ENCODE measurements at regions not wholly inside any gene's neighbourhood (a gene's known extent, or its start where the extent isn't known, plus 50 kb on each side); places are given as distances from the start of the nearest gene placed in this dataset.

- 1% methylated on average over 11 of the region's 14 CpGs for WGBS (ENCODE audit: insufficient coverage, low coverage, missing lambda C conversion rate)
- no peak for ATAC-seq
- ChIA-PET CTCF (ENCODE audit: low intra/inter-chr PET ratio) (no interaction called here), POLR2A (interaction anchor here (1.0 kb wide), 1 partner anchor 10 kb away, joined by 3 read pairs; no protein-coding TSS in a partner anchor)
- FAIRE-seq: no peak
- Histone ChIP-seq H3K27me3 (ENCODE audit: control insufficient read depth in 2 of 2, insufficient read depth in 2 of 2, low read length in 2 of 2) (peaks cover 0 to 11% of the 10 kb centered on the region in 2 experiments; a peak in 1 of 5 replicates), H3K4me2 (ENCODE audit: insufficient read depth, low read length) (no peak overlapping the region), H3K36me3 (ENCODE audit: control insufficient read depth, insufficient read depth, low read length) (no peaks in the 10 kb centered on the region), H2AFZ (ENCODE audit: low read depth, low read length) (no peak overlapping the region), H3K4me1 (replicated peaks in 1 of 2; ENCODE audit: control insufficient read depth in 2 of 2, insufficient read depth in 2 of 2, low read length in 2 of 2) (no peaks in the 10 kb centered on the region), H3K9me3 (replicated peaks; ENCODE audit: control insufficient read depth, insufficient read depth, low read depth, low read length) (no peaks in the 10 kb centered on the region), H3K4me3 (no peak overlapping the region), H4K20me1 (replicated peaks; ENCODE audit: control insufficient read depth, insufficient read depth, low read length) (no peaks in the 10 kb centered on the region), H3K9ac (ENCODE audit: insufficient read depth in 1 of 2, low read depth in 2 of 2, low read length in 2 of 2) (no peak overlapping the region), H3K9me1 (ENCODE audit: control insufficient read depth, insufficient read depth, low read length) (no peaks in the 10 kb centered on the region), H3K27ac (ENCODE audit: extremely low read depth, low read depth, low read length) (no peak overlapping the region), H3K79me2 (ENCODE audit: control insufficient read depth, insufficient read depth, low read length) (no peaks in the 10 kb centered on the region)
- no TSS peak for BruUV-seq (replicated peaks)
- TF ChIP-seq PTRF (tag; IDR thresholded peaks at IDR 0.05): no peak
- no peak for TF ChIP-seq ETV6 (IDR thresholded peaks at IDR 0.05; ENCODE audit: borderline replicate concordance in 1 of 2, low read depth in 2 of 2, low read length in 1 of 2)
- no peak for TF ChIP-seq ETV6 (CRISPR knock-in tag; IDR thresholded peaks at IDR 0.05; ENCODE audit: borderline replicate concordance)
- TF ChIP-seq DMBX1 (CRISPR knock-in tag; IDR thresholded peaks at IDR 0.05; ENCODE audit: borderline replicate concordance): no peak
- TF ChIP-seq CC2D1A (IDR thresholded peaks at IDR 0.05): no peak
- TF ChIP-seq EP400 (IDR thresholded peaks at IDR 0.05): no peak
- no peak for TF ChIP-seq MLLT1 (IDR thresholded peaks at IDR 0.05)
- TF ChIP-seq GTF2A2 (tag; IDR thresholded peaks at IDR 0.05): no peak
- TF ChIP-seq TRIM24 (IDR thresholded peaks at IDR 0.05): no peak
- TF ChIP-seq EGR1 (conservative IDR thresholded peaks at IDR 0.05): no peak
- no peak for TF ChIP-seq ZNF511 (CRISPR knock-in tag; IDR thresholded peaks at IDR 0.05)
- no peak for TF ChIP-seq THRA (IDR thresholded peaks at IDR 0.05)
- no peak for TF ChIP-seq HNRNPLL (IDR thresholded peaks at IDR 0.05; ENCODE audit: low read depth, low read length, poor library complexity, severe bottlenecking)
- no peak for TF ChIP-seq CREB3 (tag; conservative IDR thresholded peaks at IDR 0.05; ENCODE audit: low read depth)
- no peak for TF ChIP-seq PHTF2 (CRISPR knock-in tag; IDR thresholded peaks at IDR 0.05)
- no peak for TF ChIP-seq MYBL2 (IDR thresholded peaks at IDR 0.05; ENCODE audit: low read depth)
- no peak for TF ChIP-seq MYBL2 (CRISPR knock-in tag; IDR thresholded peaks at IDR 0.05; ENCODE audit: borderline replicate concordance)
- TF ChIP-seq HEY1 (CRISPR knock-in tag; IDR thresholded peaks at IDR 0.05; ENCODE audit: borderline replicate concordance): no peak
- intact Hi-C loops (cut with micrococcal nuclease) (loop anchor here (10.0 kb wide), 1 partner anchor 154 kb away; no protein-coding TSS in a partner anchor), in situ Hi-C loops (cut with MboI) (no loop called here)
- no peak for DNase-seq (ENCODE audit: extremely low read depth in 1 of 4, low spot score in 3 of 4)
Observed at GRCh38 chr13:29961036-29961670, 110.7 kb upstream of the UBL3 start.
